Heart left ventricle (tissue), 16 donors: ENCODE measurements at regions not wholly inside any gene's neighbourhood (a gene's known extent, or its start where the extent isn't known, plus 50 kb on each side); places are given as distances from the start of the nearest gene placed in this dataset.
A peak's percentile ranks its signal among the peaks of the same experiment; 100 is the strongest.

ENCODE experiments used
- ATAC-seq, 4 donors: fragments of 200-7000 bp; cut with Tn5 transposase; one replicate each; pipeline ENCODE4 v1.9.1; 2020 to 2022; ENCODE audit warnings: moderate library complexity in 4 of 4, mild to moderate bottlenecking in 3 of 4, moderate number of reproducible peaks in 1 of 4
- DNase-seq, 5 donors: peaks; one replicate each; pipeline ENCODE4 v3.0.0-alpha.2; 2020
- H3K27ac ChIP-seq, 12 donors: fragments of 200-600 bp; sonication (generic) in 4 of 12; one replicate each; pipeline versions ENCODE4 v1.5.0 to v1.8.0; 2016 to 2022; ENCODE audit warnings: mild to moderate bottlenecking in 2 of 12
- H3K27me3 ChIP-seq, 9 donors: fragments of 200-600 bp; sonication (generic) in 2 of 9; one replicate each; pipeline versions ENCODE4 v1.5.1 to v1.8.0; 2016 to 2022; ENCODE audit warnings: mild to moderate bottlenecking in 3 of 9
- H3K36me3 ChIP-seq, 9 donors: fragments of 200-600 bp; sonication (generic) in 2 of 9; one replicate each; pipeline versions ENCODE4 v1.5.0 to v1.8.0; 2018 to 2022; ENCODE audit warnings: mild to moderate bottlenecking in 2 of 9
- H3K4me1 ChIP-seq, 12 donors: fragments of 200-600 bp; sonication (generic) in 4 of 12; one replicate each; pipeline versions ENCODE4 v1.5.0 to v1.8.0; 2016 to 2022; ENCODE audit warnings: mild to moderate bottlenecking in 3 of 12
- H3K4me3 ChIP-seq, 12 donors: fragments of 200-600 bp; sonication (generic) in 4 of 12; one replicate each; pipeline versions ENCODE4 v1.5.0 to v1.8.0; 2017 to 2022; ENCODE audit warnings: mild to moderate bottlenecking in 9 of 12, moderate library complexity in 4 of 12
- H3K9me3 ChIP-seq, 12 donors: fragments of 200-600 bp; sonication (generic) in 4 of 12; one replicate each; pipeline versions ENCODE4 v1.5.0 to v1.8.0; 2016 to 2022; ENCODE audit warnings: mild to moderate bottlenecking in 1 of 12
- CTCF ChIP-seq, 12 donors: fragments of 200-600 bp; sonication (generic) in 4 of 12; IDR thresholded peaks; one replicate each; pipeline versions ENCODE4 v1.5.0 to v1.8.0; 2018 to 2022; ENCODE audit warnings: antibody characterized with exemption in 12 of 12, mild to moderate bottlenecking in 5 of 12
- POLR2A ChIP-seq, 2 donors: fragments of 450-650 bp; IDR thresholded peaks; one replicate each; pipeline ENCODE4 v1.6.1; 2017; ENCODE audit warnings: antibody characterized with exemption in 2 of 2, mild to moderate bottlenecking in 2 of 2, moderate library complexity in 2 of 2
- WGBS, 4 donors: extraction: QIAGEN DNeasy Blood & Tissue Kit in 2 of 4; methylation state at CpG; one replicate each; pipeline versions ENCODE4 v1.1.5 to v1.1.7; 2013 to 2018; 5-methylcytosine and 5-hydroxymethylcytosine counted together
- intact Hi-C, 10 donors: fragments of 100-400 bp; cut with DNase I; formaldehyde crosslinking; loops; one replicate each; pipeline versions ENCODE4 v1.11.1 to v1.14.2; 2022
- donor health status: ischemic (EF 13 %, LVEDD 7.1; RV severe dilation, severe dysfunction).
- donor health status: healthy with polysubstance abuse.
- donor health status: DM: no; HTN: yes; CAD: no.
- donor health status: DM: no; HTN: no; CAD: no.
- donor health status: ischemic (EF 25% LVEDD 6.9; RV normal size, moderate dysfunction).
- donor health status: ischemic (EF 25% LVEDD 5.7; RV mildly dilated, moderate dysfunction).
- donor health status: healthy.
- donor health status: DM: yes; HTN: yes; CAD: no.
- donor health status: ischemic (EF 35%, LVEDD 5.7; RV mildly dilated, moderate dysfunction).
- donor health status: nonischemic (EF 11% LVEDD 7.7; RV severe dilation, severe dysfunction).
- donor health status: DM: yes; HTN: yes; CAD: no.
- donor health status: PGD.
- donor health status: ischemic (EF 29% LVEDD 5.4; RV normal size, mild dysfunction).
- donor health status: nonischemic (EF 23%, LVEDD 6.1; RV moderate dilation, normal function).

- TF ChIP-seq POLR2A (IDR thresholded peaks at IDR 0.05) (no peak), CTCF (IDR thresholded peaks at IDR 0.05) (peak; percentile 36 to 71 (median 65))
- H3K4me1 ChIP-seq: peaks cover 0 to 11% (median 1%) of the 10 kb centered on the region in 12 donors
- peak overlapping the region in 1 of 12 donors; percentile 16 for H3K27ac ChIP-seq
- ATAC-seq (peak; percentile 78 to 90 (median 86)), DNase-seq (peak; percentile 49 to 78 (median 56))
- no peaks in the 10 kb centered on the region for H3K9me3 ChIP-seq
- WGBS, 4 donors: 48 to 62% (median 59%) methylated on average over 4 of the region's 4 CpGs
- no peaks in the 10 kb centered on the region for H3K27me3 ChIP-seq
- intact Hi-C loops: loop anchor here in 9 of 10 donors (1.0 to 10.0 kb wide), 10 partner anchors 60 to 500 kb away; partner anchors contain the start of gene P2RY1 (in 1 of the 9)
- H3K36me3 ChIP-seq: no peaks in the 10 kb centered on the region
- H3K4me3 ChIP-seq: no peak overlapping the region
Measured at GRCh38 chr3:152574461-152575079, 260.4 kb upstream of the P2RY1 start.

DNA sequence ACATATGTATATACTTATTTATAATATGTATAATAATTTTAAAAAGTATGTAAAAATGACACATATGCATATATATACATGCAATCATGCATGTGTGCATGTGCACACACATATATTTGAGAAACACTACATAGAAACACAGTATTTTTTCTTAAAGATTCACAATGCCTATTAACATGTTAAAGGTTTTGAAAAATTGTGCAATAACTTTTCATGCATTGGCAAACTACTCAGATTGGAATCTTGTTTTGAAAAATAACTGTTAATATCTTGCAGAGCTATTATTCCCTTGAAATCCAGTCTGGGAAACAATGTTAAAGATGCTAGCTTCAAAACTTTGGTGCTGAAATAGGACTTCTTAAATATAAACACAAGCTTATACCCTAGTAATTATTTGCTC, 256.2 kb upstream of the P2RY1 start:
- TF ChIP-seq CTCF (IDR thresholded peaks at IDR 0.05) (no peak), POLR2A (IDR thresholded peaks at IDR 0.05) (no peak)
- ATAC-seq (no peak), DNase-seq (no peak)
- H3K36me3 ChIP-seq: no peaks in the 10 kb centered on the region
- H3K4me3 ChIP-seq: no peak overlapping the region
- H3K4me1 ChIP-seq: peaks cover 0 to 12% (median 0%) of the 10 kb centered on the region in 12 donors
- intact Hi-C loops: loop anchor here in 5 of 10 donors (10.0 kb wide), 4 partner anchors 64 to 504 kb away; no protein-coding TSS in a partner anchor
- H3K9me3 ChIP-seq: no peaks in the 10 kb centered on the region
- H3K27me3 ChIP-seq: no peaks in the 10 kb centered on the region
- no peak overlapping the region for H3K27ac ChIP-seq

GRCh38 chr3:152581951-152582350, 253.0 kb upstream of the P2RY1 start:
- H3K36me3 ChIP-seq: no peaks in the 10 kb centered on the region
- no peak overlapping the region for H3K4me3 ChIP-seq
- no peak overlapping the region for H3K27ac ChIP-seq
- 43 to 51% (median 45%) methylated on average over 3 of the region's 3 CpGs for WGBS, 4 donors
- intact Hi-C loops: no loop called here
- H3K9me3 ChIP-seq: no peaks in the 10 kb centered on the region
- TF ChIP-seq CTCF (IDR thresholded peaks at IDR 0.05) (no peak), POLR2A (IDR thresholded peaks at IDR 0.05) (no peak)
- ATAC-seq (no peak), DNase-seq (no peak)
- H3K27me3 ChIP-seq: no peaks in the 10 kb centered on the region
- H3K4me1 ChIP-seq: peaks cover 0 to 7% (median 0%) of the 10 kb centered on the region in 12 donors

GRCh38 chr3:152583963-152584362, 251.0 kb upstream of the P2RY1 start:
- intact Hi-C loops: no loop called here
- no peaks in the 10 kb centered on the region for H3K27me3 ChIP-seq
- ATAC-seq: peak in 1 of 4 donors; percentile 34

More at GRCh38 chr3:152583963-152584362, 251.0 kb upstream of the P2RY1 start:
- H3K27ac ChIP-seq: no peak overlapping the region
- no peaks in the 10 kb centered on the region for H3K9me3 ChIP-seq
- TF ChIP-seq CTCF (IDR thresholded peaks at IDR 0.05) (no peak), POLR2A (IDR thresholded peaks at IDR 0.05) (no peak)
- no peaks in the 10 kb centered on the region for H3K36me3 ChIP-seq
- peaks cover 0 to 7% (median 0%) of the 10 kb centered on the region in 12 donors for H3K4me1 ChIP-seq
- DNase-seq: peak in 1 of 5 donors; percentile 15
- no peak overlapping the region for H3K4me3 ChIP-seq
- WGBS, 4 donors: 27 to 58% (median 36%) methylated on average over 1 of the region's 1 CpG
